ENCODE measurements at regions not wholly inside any gene's neighbourhood (a gene's known extent, or its start where the extent isn't known, plus 50 kb on each side); places are given as distances from the start of the nearest gene placed in this dataset.

GRCh38 chr12:9391815-9392214 lies 183.6 kb upstream of the PZP start:
- TF ChIP-seq CTCF (IDR thresholded peaks at IDR 0.05; ENCODE audit: insufficient read depth, low read depth, low read length) = no peak
- DNase-seq (ENCODE audit: low read depth) = no peak

GRCh38 chr12:9390761-9391160 lies 182.6 kb upstream of the PZP start:
- no peak for DNase-seq (ENCODE audit: low read depth)
- no peak for TF ChIP-seq CTCF (IDR thresholded peaks at IDR 0.05; ENCODE audit: insufficient read depth, low read depth, low read length)
- H3K4me3 ChIP-seq (ENCODE audit: low read depth, low read length) = no peak overlapping the region

More at GRCh38 chr12:9391815-9392214, 183.6 kb upstream of the PZP start:
- no peak overlapping the region for H3K4me3 ChIP-seq (ENCODE audit: low read depth, low read length)

- no peak for DNase-seq (ENCODE audit: low read depth)
- TF ChIP-seq CTCF (IDR thresholded peaks at IDR 0.05; ENCODE audit: insufficient read depth, low read depth, low read length) = no peak
- no peak overlapping the region for H3K4me3 ChIP-seq (ENCODE audit: low read depth, low read length)
Measured at GRCh38 chr12:9389796-9390195, 181.6 kb upstream of the PZP start.

GRCh38 chr12:9388379-9388778 lies 180.2 kb upstream of the PZP start:
- DNase-seq (ENCODE audit: low read depth) = no peak

DNA sequence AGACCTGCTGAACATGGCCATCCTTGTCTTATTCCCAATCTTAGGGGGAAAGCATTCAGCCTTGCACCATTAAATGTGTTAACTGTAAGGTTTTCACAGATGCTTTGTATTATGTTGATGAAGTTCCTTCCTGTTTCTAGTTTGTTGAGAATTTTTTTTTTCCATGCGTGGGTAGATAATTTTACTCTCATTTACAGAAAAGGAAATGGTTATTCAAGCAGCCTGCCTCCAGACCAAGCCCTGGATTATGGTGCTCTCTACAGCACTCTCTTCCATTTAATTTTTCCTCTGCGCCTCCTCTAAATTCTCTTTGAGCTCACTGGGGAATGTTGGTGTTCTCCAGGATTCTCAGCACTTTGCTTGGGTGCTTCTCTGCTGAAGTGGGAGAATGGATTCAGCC lies 179.3 kb upstream of the PZP start:
- TF ChIP-seq CTCF (IDR thresholded peaks at IDR 0.05; ENCODE audit: insufficient read depth, low read depth, low read length) = no peak

More at GRCh38 chr12:9388379-9388778, 180.2 kb upstream of the PZP start:
- no peak overlapping the region for H3K4me3 ChIP-seq (ENCODE audit: low read depth, low read length)
- TF ChIP-seq CTCF (IDR thresholded peaks at IDR 0.05; ENCODE audit: insufficient read depth, low read depth, low read length) = no peak

DNA sequence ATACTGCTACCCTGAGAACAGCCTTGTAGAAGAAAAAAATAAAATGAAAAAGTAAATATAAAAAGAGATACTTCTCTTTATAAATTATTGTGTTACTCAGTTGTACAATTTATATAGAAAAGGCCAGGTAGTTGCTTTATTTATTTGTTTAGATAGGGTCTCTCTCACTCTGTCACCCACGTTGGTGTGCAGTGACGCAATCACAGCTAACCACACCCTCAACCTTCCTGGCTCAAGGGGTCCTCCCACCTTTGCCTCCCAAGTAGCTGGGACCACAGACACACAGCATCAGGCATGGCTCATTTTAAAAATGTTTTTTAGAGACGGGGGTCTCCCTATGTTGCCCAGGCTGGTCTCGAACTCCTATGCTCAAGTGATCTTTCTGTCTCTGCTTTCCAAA lies 175.4 kb upstream of the PZP start:
- no peak for DNase-seq (ENCODE audit: low read depth)
- TF ChIP-seq CTCF (IDR thresholded peaks at IDR 0.05; ENCODE audit: insufficient read depth, low read depth, low read length) = no peak
- H3K4me3 ChIP-seq (ENCODE audit: low read depth, low read length) = no peak overlapping the region

More for the DNA sequence above, 179.3 kb upstream of the PZP start:
- DNase-seq (ENCODE audit: low read depth) = no peak
- H3K4me3 ChIP-seq (ENCODE audit: low read depth, low read length) = no peak overlapping the region

GRCh38 chr12:9381619-9382018 lies 173.4 kb upstream of the PZP start:
- DNase-seq (ENCODE audit: low read depth) = no peak
- TF ChIP-seq CTCF (IDR thresholded peaks at IDR 0.05; ENCODE audit: insufficient read depth, low read depth, low read length) = no peak
- H3K4me3 ChIP-seq (ENCODE audit: low read depth, low read length) = no peak overlapping the region

Data from fibroblast of villous mesenchyme (primary cell).